IMR-90 (cell line): ENCODE measurements at regions not wholly inside any gene's neighbourhood (a gene's known extent, or its start where the extent isn't known, plus 50 kb on each side); places are given as distances from the start of the nearest gene placed in this dataset.

ENCODE experiments used
- ATAC-seq: fragments of 200-7000 bp; cut with Tn5 transposase; 2 replicates; pipeline ENCODE4 v1.9.1; 2020; ENCODE audit warnings: low read depth, mild to moderate bottlenecking, moderate library complexity
- BruUV-seq: library from RNA; stranded (reverse); fragments of 400-500 nt; replicated peaks from 2 replicates; lab custom pipeline; 2021; lab: Mats Ljungman, UMichigan
- CTCF ChIA-PET: fragments of 300-600 bp; formaldehyde crosslinking; extraction: SDS; loops from one replicate; lab custom pipeline; 2021; ENCODE audit warnings: antibody characterized with exemption; lab: Yijun Ruan, JAX
- POLR2A ChIA-PET: fragments of 300-600 bp; sonication (Branson Sonifier 250); formaldehyde crosslinking; loops from one replicate; lab custom pipeline; 2022; ENCODE audit warnings: antibody characterized with exemption; ENCODE audit not compliant: unreplicated experiment; lab: Charles Lee
- DNase-seq: peaks from one replicate; pipeline ENCODE4 v3.0.0; 2013
- H2AFZ ChIP-seq: replicated peaks from 2 replicates; pipeline ENCODE3; 2013; ENCODE audit warnings: low read length, mild to moderate bottlenecking; ENCODE audit not compliant: poor library complexity
- H2AK5ac ChIP-seq: 2 replicates; pipeline ENCODE4 v1.6.1; 2013; ENCODE audit warnings: low read depth, low read length, inconsistent platforms
- H2AK9ac ChIP-seq: replicated peaks from 2 replicates; pipeline ENCODE3; 2013; ENCODE audit warnings: mild to moderate bottlenecking, low read depth, low read length, moderate library complexity; ENCODE audit not compliant: poor library complexity
- H2BK120ac ChIP-seq: 2 replicates; pipeline ENCODE4 v1.6.1; 2013; ENCODE audit warnings: low read depth, low read length, inconsistent platforms
- H2BK15ac ChIP-seq: 3 replicates; pipeline ENCODE4 v1.6.1; 2013; ENCODE audit warnings: low read depth, low read length, inconsistent platforms
- H2BK20ac ChIP-seq: 2 replicates; pipeline ENCODE4 v1.6.1; 2013; ENCODE audit warnings: low read depth, mild to moderate bottlenecking, inconsistent platforms, low read length, moderate library complexity
- H2BK5ac ChIP-seq: 2 replicates; pipeline ENCODE4 v1.6.1; 2013; ENCODE audit warnings: mild to moderate bottlenecking, low read depth, low read length, inconsistent platforms; ENCODE audit not compliant: poor library complexity, severe bottlenecking
- H3K14ac ChIP-seq: replicated peaks from 2 replicates; pipeline ENCODE4 v1.6.1; 2013; ENCODE audit warnings: low read depth, low read length, inconsistent platforms
- H3K18ac ChIP-seq: 2 replicates; pipeline ENCODE4 v1.6.1; 2013; ENCODE audit warnings: low read depth, low read length, control low read depth
- H3K23ac ChIP-seq: 2 replicates; pipeline ENCODE4 v1.6.1; 2013; ENCODE audit warnings: low read depth, low read length, inconsistent platforms
- H3K27ac ChIP-seq: 2 replicates; pipeline ENCODE4 v1.5.1; 2013; ENCODE audit warnings: mild to moderate bottlenecking, control low read depth, low read length; ENCODE audit not compliant: insufficient read depth
- H3K27me3 ChIP-seq: 2 replicates; pipeline ENCODE4 v1.6.1; 2013; ENCODE audit warnings: low read length; ENCODE audit not compliant: control insufficient read depth, insufficient read depth
- H3K36me3 ChIP-seq: 2 replicates; pipeline ENCODE4 v1.6.1; 2013; ENCODE audit warnings: low read length, mixed read lengths; ENCODE audit not compliant: control insufficient read depth, insufficient read depth
- H3K4ac ChIP-seq: 2 replicates; pipeline ENCODE4 v1.6.1; 2013; ENCODE audit warnings: low read depth, low read length, inconsistent platforms
- H3K4me1 ChIP-seq: 2 replicates; pipeline ENCODE4 v1.6.1; 2013; ENCODE audit warnings: low read length, mixed read lengths; ENCODE audit not compliant: control insufficient read depth, insufficient read depth
- H3K4me2 ChIP-seq: 2 replicates; pipeline ENCODE4 v1.6.1; 2013; ENCODE audit warnings: low read depth, mild to moderate bottlenecking, control low read depth, low read length, moderate library complexity
- H3K4me3 ChIP-seq: 2 replicates; pipeline ENCODE4 v1.5.1; 2013; ENCODE audit warnings: low read depth, mild to moderate bottlenecking, control low read depth, low read length, moderate library complexity; ENCODE audit not compliant: insufficient read depth
- H3K56ac ChIP-seq: 2 replicates; pipeline ENCODE4 v1.6.1; 2013; ENCODE audit warnings: low read length, inconsistent platforms; ENCODE audit not compliant: insufficient read depth; ENCODE audit errors: extremely low read depth
- H3K79me1 ChIP-seq, 2 experiments: 2 replicates each; pipeline ENCODE4 v1.6.1; 2013; ENCODE audit warnings: low read length in 2 of 2, inconsistent platforms in 1 of 2, low read depth in 1 of 2
- H3K9ac ChIP-seq: 2 replicates; pipeline ENCODE4 v1.6.1; 2013; ENCODE audit warnings: low read depth, low read length, control low read depth
- H3K9me1 ChIP-seq: 2 replicates; pipeline ENCODE4 v1.6.1; 2013; ENCODE audit warnings: low read length, inconsistent platforms; ENCODE audit not compliant: insufficient read depth
- H3K9me3 ChIP-seq: 2 replicates; pipeline ENCODE4 v1.6.1; 2013; ENCODE audit warnings: low read length; ENCODE audit not compliant: control insufficient read depth, insufficient read depth
- H4K20me1 ChIP-seq: 2 replicates; pipeline ENCODE4 v1.6.1; 2013; ENCODE audit warnings: low read length, inconsistent platforms; ENCODE audit not compliant: insufficient read depth
- H4K5ac ChIP-seq: 2 replicates; pipeline ENCODE4 v1.6.1; 2013; ENCODE audit warnings: mild to moderate bottlenecking, low read depth, low read length, control low read depth
- H4K8ac ChIP-seq, 2 experiments: 2 replicates each; pipeline ENCODE4 v1.6.1; 2013; ENCODE audit warnings: low read depth in 2 of 2, low read length in 2 of 2, control low read depth in 1 of 2, inconsistent platforms in 1 of 2
- H4K91ac ChIP-seq: 2 replicates; pipeline ENCODE4 v1.6.1; 2013; ENCODE audit warnings: low read depth, low read length, inconsistent platforms; ENCODE audit not compliant: insufficient read depth
- CEBPB ChIP-seq: IDR thresholded peaks from 2 replicates; pipeline ENCODE4 v1.6.1; 2012; ENCODE audit warnings: low read depth, low read length, improper control_type of control experiment
- CHD1 ChIP-seq: IDR thresholded peaks from 2 replicates; pipeline ENCODE4 v1.6.1; 2012; ENCODE audit warnings: low read depth, low read length, improper control_type of control experiment
- CTCF ChIP-seq: conservative IDR thresholded peaks from 2 replicates; pipeline ENCODE4 v1.5.1; 2012; ENCODE audit warnings: mild to moderate bottlenecking, low read depth, low read length, improper control_type of control experiment
- MAZ ChIP-seq: IDR thresholded peaks from 2 replicates; pipeline ENCODE4 v1.6.1; 2012; ENCODE audit warnings: low read depth, mild to moderate bottlenecking, low read length, improper control_type of control experiment, moderate library complexity, borderline replicate concordance
- RCOR1 ChIP-seq: IDR thresholded peaks from 2 replicates; pipeline ENCODE4 v1.6.1; 2012; ENCODE audit warnings: mild to moderate bottlenecking, low read length, improper control_type of control experiment; ENCODE audit not compliant: insufficient replicate concordance
- RFX5 ChIP-seq: IDR thresholded peaks from 2 replicates; pipeline ENCODE4 v1.8.0; 2012; ENCODE audit warnings: low read depth, mild to moderate bottlenecking, low read length, moderate library complexity
- WGBS, 2 experiments: methylation state at CpG; one replicate each; pipeline versions ENCODE4 v1.1.5 to v1.1.7; 2013; ENCODE audit warnings: missing lambda C conversion rate in 2 of 2; ENCODE audit not compliant: insufficient read length in 1 of 2; ENCODE audit errors: extremely low coverage in 2 of 2; 5-methylcytosine and 5-hydroxymethylcytosine counted together
- dilution Hi-C: fragments of 300-500 bp; cut with HindIII; formaldehyde crosslinking; loops from one replicate; pipeline ENCODE4 v1.14.3; 2018; ENCODE audit warnings: low sequenced_read_pairs; ENCODE audit not compliant: unreplicated experiment
- in situ Hi-C: fragments of 300-500 bp; cut with MboI; formaldehyde crosslinking; loops from 3 replicates; pipeline ENCODE4 v1.14.3; 2019; ENCODE audit warnings: low sequenced_read_pairs, inconsistent platforms, mixed read lengths
- intact Hi-C: fragments of 100-400 bp; cut with micrococcal nuclease; formaldehyde crosslinking; loops from 2 replicates; pipeline ENCODE4 v1.10.0; 2022

- no peak overlapping the region for H3K23ac ChIP-seq
- H2BK20ac ChIP-seq: no peak overlapping the region
- no peak overlapping the region for H4K5ac ChIP-seq
- WGBS, 2 experiments: no CpG with 5 or more reads among the region's 1 CpG
- no peak overlapping the region for H3K56ac ChIP-seq
- no peak overlapping the region for H3K4ac ChIP-seq
- H3K18ac ChIP-seq: no peak overlapping the region
- no peak overlapping the region for H2AK5ac ChIP-seq
- H2AFZ ChIP-seq: no peak overlapping the region
- BruUV-seq: no TSS peak
- no peak overlapping the region for H4K91ac ChIP-seq
- H4K20me1 ChIP-seq: no peaks in the 10 kb centered on the region
- no peak overlapping the region for H2BK5ac ChIP-seq
- H3K9ac ChIP-seq: no peak overlapping the region
- dilution Hi-C loops (no loop called here), intact Hi-C loops (no loop called here), in situ Hi-C loops (no loop called here)
- ChIA-PET CTCF (no interaction called here), POLR2A (no interaction called here)
- no peak overlapping the region for H3K4me2 ChIP-seq
- no peaks in the 10 kb centered on the region for H3K36me3 ChIP-seq
- peaks cover 19% of the 10 kb centered on the region for H3K4me1 ChIP-seq
- H3K9me1 ChIP-seq: no peaks in the 10 kb centered on the region; the same call in 1 of the 2 replicates
- no peak for ATAC-seq
- H3K79me1 ChIP-seq: no peaks in the 10 kb centered on the region
- no peak overlapping the region for H4K8ac ChIP-seq
- H3K27me3 ChIP-seq: no peaks in the 10 kb centered on the region
- no peak overlapping the region for H3K14ac ChIP-seq
- DNase-seq: no peak
- no peak overlapping the region for H2BK120ac ChIP-seq
- peak overlapping the region; percentile 27; the same call in 1 of the 2 replicates for H3K27ac ChIP-seq
- H2BK15ac ChIP-seq: no peak overlapping the region
- no peak for TF ChIP-seq RFX5
- TF ChIP-seq CHD1: no peak
- TF ChIP-seq RCOR1: no peak
- no peak for TF ChIP-seq CEBPB
- TF ChIP-seq CTCF: no peak
- TF ChIP-seq MAZ: no peak
- H2AK9ac ChIP-seq: no peak overlapping the region
- peaks cover 3% of the 10 kb centered on the region for H3K9me3 ChIP-seq
- no peak overlapping the region for H3K4me3 ChIP-seq
Observed at GRCh38 chr15:67917636-67918035, 77.8 kb upstream of the RNU6-1 start.
